Heart left ventricle (tissue), 16 donors: ENCODE measurements at regions not wholly inside any gene's neighbourhood (a gene's known extent, or its start where the extent isn't known, plus 50 kb on each side); places are given as distances from the start of the nearest gene placed in this dataset.
A peak's percentile ranks its signal among the peaks of the same experiment; 100 is the strongest.

Experiments
- ATAC-seq, 4 donors: fragments of 200-7000 bp; cut with Tn5 transposase; one replicate each; pipeline ENCODE4 v1.9.1; 2020 to 2022; ENCODE audit warnings: moderate library complexity in 4 of 4, mild to moderate bottlenecking in 3 of 4, moderate number of reproducible peaks in 1 of 4
- DNase-seq, 5 donors: peaks; one replicate each; pipeline ENCODE4 v3.0.0-alpha.2; 2020
- H3K27ac ChIP-seq, 12 donors: fragments of 200-600 bp; sonication (generic) in 4 of 12; one replicate each; pipeline versions ENCODE4 v1.5.0 to v1.8.0; 2016 to 2022; ENCODE audit warnings: mild to moderate bottlenecking in 2 of 12
- H3K27me3 ChIP-seq, 9 donors: fragments of 200-600 bp; sonication (generic) in 2 of 9; one replicate each; pipeline versions ENCODE4 v1.5.1 to v1.8.0; 2016 to 2022; ENCODE audit warnings: mild to moderate bottlenecking in 3 of 9
- H3K36me3 ChIP-seq, 9 donors: fragments of 200-600 bp; sonication (generic) in 2 of 9; one replicate each; pipeline versions ENCODE4 v1.5.0 to v1.8.0; 2018 to 2022; ENCODE audit warnings: mild to moderate bottlenecking in 2 of 9
- H3K4me1 ChIP-seq, 12 donors: fragments of 200-600 bp; sonication (generic) in 4 of 12; one replicate each; pipeline versions ENCODE4 v1.5.0 to v1.8.0; 2016 to 2022; ENCODE audit warnings: mild to moderate bottlenecking in 3 of 12
- H3K4me3 ChIP-seq, 12 donors: fragments of 200-600 bp; sonication (generic) in 4 of 12; one replicate each; pipeline versions ENCODE4 v1.5.0 to v1.8.0; 2017 to 2022; ENCODE audit warnings: mild to moderate bottlenecking in 9 of 12, moderate library complexity in 4 of 12
- H3K9me3 ChIP-seq, 12 donors: fragments of 200-600 bp; sonication (generic) in 4 of 12; one replicate each; pipeline versions ENCODE4 v1.5.0 to v1.8.0; 2016 to 2022; ENCODE audit warnings: mild to moderate bottlenecking in 1 of 12
- POLR2A ChIP-seq, 2 donors: fragments of 450-650 bp; IDR thresholded peaks; one replicate each; pipeline ENCODE4 v1.6.1; 2017; ENCODE audit warnings: antibody characterized with exemption in 2 of 2, mild to moderate bottlenecking in 2 of 2, moderate library complexity in 2 of 2
- WGBS, 4 donors: extraction: QIAGEN DNeasy Blood & Tissue Kit in 2 of 4; methylation state at CpG; one replicate each; pipeline versions ENCODE4 v1.1.5 to v1.1.7; 2013 to 2018; 5-methylcytosine and 5-hydroxymethylcytosine counted together
- intact Hi-C, 10 donors: fragments of 100-400 bp; cut with DNase I; formaldehyde crosslinking; loops; one replicate each; pipeline versions ENCODE4 v1.11.1 to v1.14.2; 2022
- TF ChIP-seq, protein P1 (sequence below), 12 donors: fragments of 200-600 bp; sonication (generic) in 4 of 12; IDR thresholded peaks; one replicate each; pipeline versions ENCODE4 v1.5.0 to v1.8.0; 2018 to 2022; ENCODE audit warnings: antibody characterized with exemption in 12 of 12, mild to moderate bottlenecking in 5 of 12
- donor health status: ischemic (EF 13 %, LVEDD 7.1; RV severe dilation, severe dysfunction).
- donor health status: healthy with polysubstance abuse.
- donor health status: DM: no; HTN: yes; CAD: no.
- donor health status: DM: no; HTN: no; CAD: no.
- donor health status: ischemic (EF 25% LVEDD 6.9; RV normal size, moderate dysfunction).
- donor health status: ischemic (EF 25% LVEDD 5.7; RV mildly dilated, moderate dysfunction).
- donor health status: healthy.
- donor health status: DM: yes; HTN: yes; CAD: no.
- donor health status: ischemic (EF 35%, LVEDD 5.7; RV mildly dilated, moderate dysfunction).
- donor health status: nonischemic (EF 11% LVEDD 7.7; RV severe dilation, severe dysfunction).
- donor health status: DM: yes; HTN: yes; CAD: no.
- donor health status: PGD.
- donor health status: ischemic (EF 29% LVEDD 5.4; RV normal size, mild dysfunction).
- donor health status: nonischemic (EF 23%, LVEDD 6.1; RV moderate dilation, normal function).

DNA sequence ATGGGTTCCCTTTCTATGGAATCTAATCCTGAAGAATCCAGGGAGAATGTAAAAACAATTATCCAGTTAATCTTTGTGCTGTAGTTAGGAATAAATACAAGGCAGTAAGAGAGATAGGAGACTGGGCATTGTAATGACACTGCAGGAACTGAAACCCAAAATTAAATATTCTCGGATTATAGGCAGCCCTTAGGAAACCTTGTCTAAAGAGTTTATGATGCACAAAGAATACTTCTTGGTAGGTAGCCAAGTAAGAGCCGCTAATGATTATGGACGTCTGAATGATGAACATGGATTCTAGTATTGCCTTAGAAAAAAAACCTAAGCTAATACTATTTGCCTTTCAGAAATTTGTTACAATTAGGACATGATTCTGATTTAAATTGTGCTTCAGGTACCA, 165.4 kb upstream of the LRIG3 start:
- intact Hi-C loops = loop anchor here in 5 of 10 donors (5.0 to 10.0 kb wide), 5 partner anchors 161 to 1103 kb away; partner anchors contain the start of gene LRIG3 (in 1 of the 5)
- Histone ChIP-seq H3K4me1 (no peaks in the 10 kb centered on the region), H3K27ac (no peak overlapping the region), H3K36me3 (no peaks in the 10 kb centered on the region), H3K9me3 (no peaks in the 10 kb centered on the region), H3K4me3 (no peak overlapping the region), H3K27me3 (no peaks in the 10 kb centered on the region)
- WGBS, 4 donors = 42 to 74% (median 50%) methylated on average over 3 of the region's 3 CpGs
- TF ChIP-seq, protein P1, sequence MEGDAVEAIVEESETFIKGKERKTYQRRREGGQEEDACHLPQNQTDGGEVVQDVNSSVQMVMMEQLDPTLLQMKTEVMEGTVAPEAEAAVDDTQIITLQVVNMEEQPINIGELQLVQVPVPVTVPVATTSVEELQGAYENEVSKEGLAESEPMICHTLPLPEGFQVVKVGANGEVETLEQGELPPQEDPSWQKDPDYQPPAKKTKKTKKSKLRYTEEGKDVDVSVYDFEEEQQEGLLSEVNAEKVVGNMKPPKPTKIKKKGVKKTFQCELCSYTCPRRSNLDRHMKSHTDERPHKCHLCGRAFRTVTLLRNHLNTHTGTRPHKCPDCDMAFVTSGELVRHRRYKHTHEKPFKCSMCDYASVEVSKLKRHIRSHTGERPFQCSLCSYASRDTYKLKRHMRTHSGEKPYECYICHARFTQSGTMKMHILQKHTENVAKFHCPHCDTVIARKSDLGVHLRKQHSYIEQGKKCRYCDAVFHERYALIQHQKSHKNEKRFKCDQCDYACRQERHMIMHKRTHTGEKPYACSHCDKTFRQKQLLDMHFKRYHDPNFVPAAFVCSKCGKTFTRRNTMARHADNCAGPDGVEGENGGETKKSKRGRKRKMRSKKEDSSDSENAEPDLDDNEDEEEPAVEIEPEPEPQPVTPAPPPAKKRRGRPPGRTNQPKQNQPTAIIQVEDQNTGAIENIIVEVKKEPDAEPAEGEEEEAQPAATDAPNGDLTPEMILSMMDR (IDR thresholded peaks at IDR 0.05) = no peak
- no peak for TF ChIP-seq POLR2A (IDR thresholded peaks at IDR 0.05)
- ATAC-seq = no peak
- no peak for DNase-seq

DNA sequence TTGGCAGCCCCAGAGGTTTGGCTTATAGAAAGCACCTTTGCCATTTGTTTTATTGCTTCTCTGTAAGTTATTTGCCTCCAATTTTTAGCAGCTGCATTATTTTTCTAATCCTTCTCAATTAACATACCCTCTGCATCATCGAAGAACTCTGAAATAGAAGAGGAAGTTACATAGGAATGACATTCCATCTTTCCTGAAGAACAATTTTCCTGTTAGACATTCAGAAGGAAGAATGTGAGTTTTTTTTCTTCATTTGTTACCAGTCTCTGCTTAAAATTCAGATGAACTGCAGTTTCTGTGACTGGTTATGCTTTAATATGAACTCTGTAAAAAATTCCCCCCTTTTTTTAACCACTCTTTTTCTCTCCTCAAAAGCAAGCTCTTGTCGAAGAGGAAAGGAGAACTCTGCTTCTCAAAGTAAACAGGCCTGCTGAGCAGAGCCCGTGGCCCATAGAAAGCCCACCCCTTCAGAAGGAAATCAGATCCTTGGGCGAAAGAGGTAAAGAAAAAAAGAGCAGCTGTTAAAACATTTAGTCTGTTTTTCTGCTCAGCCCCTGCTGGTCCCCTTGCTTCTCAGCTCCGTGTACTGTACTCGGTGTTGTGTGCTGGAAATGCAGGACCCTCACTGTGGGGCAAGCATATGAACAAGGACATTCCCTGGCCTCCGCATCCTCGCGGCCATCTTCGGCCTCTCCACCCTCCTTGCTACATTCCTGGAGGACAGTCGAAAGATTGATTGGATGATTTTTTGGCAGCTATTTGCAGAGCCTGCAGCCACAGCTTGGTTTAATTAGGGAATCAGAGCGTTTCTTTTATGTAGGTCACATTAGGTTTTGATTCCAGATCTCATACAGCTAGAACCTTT, 164.4 kb upstream of the LRIG3 start:
- H3K4me3 ChIP-seq = peak overlapping the region in 2 of 12 donors; percentile 7 to 24
- H3K27me3 ChIP-seq = no peaks in the 10 kb centered on the region
- WGBS, 4 donors = 42 to 52% (median 50%) methylated on average over 12 of the region's 12 CpGs
- no peaks in the 10 kb centered on the region for H3K9me3 ChIP-seq
- H3K27ac ChIP-seq = no peak overlapping the region
- intact Hi-C loops = loop anchor here in 5 of 10 donors (5.0 to 10.0 kb wide), 5 partner anchors 160 to 1102 kb away; partner anchors contain the start of gene LRIG3 (in 1 of the 5)
- TF ChIP-seq, protein P1 (IDR thresholded peaks at IDR 0.05) = no peak
- no peak for TF ChIP-seq POLR2A (IDR thresholded peaks at IDR 0.05)
- no peaks in the 10 kb centered on the region for H3K36me3 ChIP-seq
- DNase-seq = peak in 1 of 5 donors; percentile 23
- peak in 1 of 4 donors; percentile 50 for ATAC-seq
- no peaks in the 10 kb centered on the region for H3K4me1 ChIP-seq

DNA sequence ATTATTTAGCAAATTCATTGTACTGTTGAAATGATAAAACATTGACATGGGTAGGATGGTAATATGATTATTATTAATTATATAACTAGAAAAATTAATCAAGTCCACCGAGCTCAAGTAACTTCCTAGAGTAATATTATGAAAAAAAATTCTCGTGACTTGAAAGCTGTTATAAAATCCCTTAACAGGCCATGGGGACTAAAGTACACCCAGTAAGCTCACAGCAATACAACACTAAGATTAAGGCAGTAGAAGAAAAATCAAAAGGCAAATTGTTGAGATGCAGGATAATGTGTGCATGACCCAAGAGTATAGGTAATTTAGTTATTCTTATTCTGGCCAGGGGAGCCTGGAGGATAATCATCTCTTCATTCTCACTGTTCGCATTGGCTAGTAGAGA, 162.6 kb upstream of the LRIG3 start:
- no peaks in the 10 kb centered on the region for H3K4me1 ChIP-seq
- no peak for TF ChIP-seq POLR2A (IDR thresholded peaks at IDR 0.05)
- TF ChIP-seq, protein P1 (IDR thresholded peaks at IDR 0.05) = no peak
- intact Hi-C loops = loop anchor here in 3 of 10 donors (10.0 kb wide), 2 partner anchors 158 to 738 kb away; partner anchors contain the start of gene LRIG3 (in 1 of the 3)
- no peak overlapping the region for H3K4me3 ChIP-seq
- no peak overlapping the region for H3K27ac ChIP-seq
- ATAC-seq (no peak), DNase-seq (no peak)
- H3K36me3 ChIP-seq = no peaks in the 10 kb centered on the region
- H3K9me3 ChIP-seq = no peaks in the 10 kb centered on the region
- H3K27me3 ChIP-seq = no peaks in the 10 kb centered on the region
- WGBS, 4 donors = 90 to 96% (median 94%) methylated on average over 3 of the region's 3 CpGs

DNA sequence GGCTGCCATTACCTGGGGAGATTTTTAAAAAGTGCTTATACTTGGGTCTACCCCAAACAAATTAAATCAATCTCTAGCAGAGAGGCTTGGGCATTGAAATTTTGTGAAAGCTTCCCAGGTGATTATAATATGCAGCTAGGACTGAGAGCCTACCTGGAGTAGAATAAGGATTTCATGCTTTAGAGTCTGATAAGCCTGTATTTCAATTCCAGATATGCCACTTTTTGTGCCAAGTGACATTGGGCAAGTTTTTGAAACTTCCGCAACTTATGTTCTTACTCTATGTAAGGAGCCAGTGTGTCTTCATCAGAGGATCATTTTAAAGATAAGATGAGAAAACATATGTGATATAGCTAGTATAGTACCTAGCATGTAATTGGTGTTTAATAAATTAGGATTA, 159.8 kb upstream of the LRIG3 start:
- TF ChIP-seq, protein P1 (IDR thresholded peaks at IDR 0.05) = no peak
- no peak for TF ChIP-seq POLR2A (IDR thresholded peaks at IDR 0.05)
- DNase-seq (no peak), ATAC-seq (no peak)
- H3K9me3 ChIP-seq = no peaks in the 10 kb centered on the region
- H3K27me3 ChIP-seq = no peaks in the 10 kb centered on the region
- no peaks in the 10 kb centered on the region for H3K4me1 ChIP-seq
- intact Hi-C loops = loop anchor here in 3 of 10 donors (10.0 kb wide), 2 partner anchors 155 to 735 kb away; partner anchors contain the start of gene LRIG3 (in 1 of the 3)
- no peak overlapping the region for H3K27ac ChIP-seq
- 95 to 100% (median 98%) methylated on average over 1 of the region's 1 CpG for WGBS, 4 donors
- no peaks in the 10 kb centered on the region for H3K36me3 ChIP-seq
- no peak overlapping the region for H3K4me3 ChIP-seq
